Ishikawa (cell line): ENCODE measurements at regions not wholly inside any gene's neighbourhood (a gene's known extent, or its start where the extent isn't known, plus 50 kb on each side); places are given as distances from the start of the nearest gene placed in this dataset.

Source experiments
- CEBPB ChIP-seq: IDR thresholded peaks from 2 replicates; pipeline ENCODE4 v1.6.1; 2012
- CREB1 ChIP-seq: IDR thresholded peaks from 2 replicates; pipeline ENCODE4 v1.6.1; 2012; ENCODE audit warnings: low read depth
- EGR1 ChIP-seq: IDR thresholded peaks from 2 replicates; pipeline ENCODE4 v1.6.1; 2012
- EP300 ChIP-seq: IDR thresholded peaks from 2 replicates; pipeline ENCODE4 v1.6.1; 2012; ENCODE audit warnings: borderline replicate concordance
- FOXM1 ChIP-seq: IDR thresholded peaks from 2 replicates; pipeline ENCODE4 v1.6.1; 2012; ENCODE audit warnings: low read depth, borderline replicate concordance
- MAX ChIP-seq: IDR thresholded peaks from 2 replicates; pipeline ENCODE4 v1.6.1; 2012
- NFIC ChIP-seq: IDR thresholded peaks from 2 replicates; pipeline ENCODE4 v1.6.1; 2012
- RAD21 ChIP-seq: IDR thresholded peaks from 2 replicates; pipeline ENCODE4 v1.6.1; 2012; ENCODE audit warnings: low read depth
- TAF1 ChIP-seq: IDR thresholded peaks from 2 replicates; pipeline ENCODE4 v1.6.1; 2012; ENCODE audit warnings: low read depth, mild to moderate bottlenecking
- TCF12 ChIP-seq: IDR thresholded peaks from 2 replicates; pipeline ENCODE4 v1.6.1; 2012; ENCODE audit warnings: low read depth
- TEAD4 ChIP-seq: IDR thresholded peaks from 2 replicates; pipeline ENCODE4 v1.6.1; 2012
- YY1 ChIP-seq: IDR thresholded peaks from 2 replicates; pipeline ENCODE4 v1.6.1; 2012; ENCODE audit warnings: low read depth
- ZBTB7A ChIP-seq: IDR thresholded peaks from 2 replicates; pipeline ENCODE4 v1.6.1; 2012; ENCODE audit warnings: low read depth
- TF ChIP-seq, protein P1 (sequence below): IDR thresholded peaks from 2 replicates; pipeline ENCODE4 v1.6.1; 2012
- TF ChIP-seq, protein P2 (sequence below): IDR thresholded peaks from 2 replicates; pipeline ENCODE4 v1.6.1; 2012; ENCODE audit warnings: low read depth, mild to moderate bottlenecking

DNA sequence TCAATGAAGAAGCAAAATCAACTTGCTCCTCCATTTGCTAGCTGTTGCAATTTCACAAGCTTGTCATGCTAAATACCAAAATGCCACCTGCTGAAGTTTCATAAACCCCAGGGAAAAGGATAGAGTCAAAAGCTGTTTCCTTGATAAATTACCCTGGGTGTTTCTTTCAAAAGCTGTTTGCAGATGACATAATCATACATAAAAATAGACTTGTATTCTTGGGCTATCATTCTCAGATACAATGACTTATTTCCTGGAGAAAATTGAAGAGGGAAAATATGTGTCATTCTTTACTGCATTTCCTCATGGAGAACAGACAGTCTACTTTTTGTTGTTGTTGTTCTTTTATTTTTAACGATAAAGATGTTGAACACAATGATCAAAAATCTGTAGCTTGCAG is 119.2 kb downstream of the GALC start:
- TF ChIP-seq TEAD4: no peak
- no peak for TF ChIP-seq TAF1
- no peak for TF ChIP-seq TCF12
- TF ChIP-seq NFIC: no peak
- TF ChIP-seq, protein P1, sequence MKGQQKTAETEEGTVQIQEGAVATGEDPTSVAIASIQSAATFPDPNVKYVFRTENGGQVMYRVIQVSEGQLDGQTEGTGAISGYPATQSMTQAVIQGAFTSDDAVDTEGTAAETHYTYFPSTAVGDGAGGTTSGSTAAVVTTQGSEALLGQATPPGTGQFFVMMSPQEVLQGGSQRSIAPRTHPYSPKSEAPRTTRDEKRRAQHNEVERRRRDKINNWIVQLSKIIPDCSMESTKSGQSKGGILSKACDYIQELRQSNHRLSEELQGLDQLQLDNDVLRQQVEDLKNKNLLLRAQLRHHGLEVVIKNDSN: no peak
- no peak for TF ChIP-seq YY1
- no peak for TF ChIP-seq EP300
- TF ChIP-seq, protein P2, sequence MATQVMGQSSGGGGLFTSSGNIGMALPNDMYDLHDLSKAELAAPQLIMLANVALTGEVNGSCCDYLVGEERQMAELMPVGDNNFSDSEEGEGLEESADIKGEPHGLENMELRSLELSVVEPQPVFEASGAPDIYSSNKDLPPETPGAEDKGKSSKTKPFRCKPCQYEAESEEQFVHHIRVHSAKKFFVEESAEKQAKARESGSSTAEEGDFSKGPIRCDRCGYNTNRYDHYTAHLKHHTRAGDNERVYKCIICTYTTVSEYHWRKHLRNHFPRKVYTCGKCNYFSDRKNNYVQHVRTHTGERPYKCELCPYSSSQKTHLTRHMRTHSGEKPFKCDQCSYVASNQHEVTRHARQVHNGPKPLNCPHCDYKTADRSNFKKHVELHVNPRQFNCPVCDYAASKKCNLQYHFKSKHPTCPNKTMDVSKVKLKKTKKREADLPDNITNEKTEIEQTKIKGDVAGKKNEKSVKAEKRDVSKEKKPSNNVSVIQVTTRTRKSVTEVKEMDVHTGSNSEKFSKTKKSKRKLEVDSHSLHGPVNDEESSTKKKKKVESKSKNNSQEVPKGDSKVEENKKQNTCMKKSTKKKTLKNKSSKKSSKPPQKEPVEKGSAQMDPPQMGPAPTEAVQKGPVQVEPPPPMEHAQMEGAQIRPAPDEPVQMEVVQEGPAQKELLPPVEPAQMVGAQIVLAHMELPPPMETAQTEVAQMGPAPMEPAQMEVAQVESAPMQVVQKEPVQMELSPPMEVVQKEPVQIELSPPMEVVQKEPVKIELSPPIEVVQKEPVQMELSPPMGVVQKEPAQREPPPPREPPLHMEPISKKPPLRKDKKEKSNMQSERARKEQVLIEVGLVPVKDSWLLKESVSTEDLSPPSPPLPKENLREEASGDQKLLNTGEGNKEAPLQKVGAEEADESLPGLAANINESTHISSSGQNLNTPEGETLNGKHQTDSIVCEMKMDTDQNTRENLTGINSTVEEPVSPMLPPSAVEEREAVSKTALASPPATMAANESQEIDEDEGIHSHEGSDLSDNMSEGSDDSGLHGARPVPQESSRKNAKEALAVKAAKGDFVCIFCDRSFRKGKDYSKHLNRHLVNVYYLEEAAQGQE: no peak
- no peak for TF ChIP-seq FOXM1
- TF ChIP-seq CREB1: no peak
- no peak for TF ChIP-seq ZBTB7A
- TF ChIP-seq CEBPB: no peak
- no peak for TF ChIP-seq MAX

- TF ChIP-seq YY1 (no peak), TEAD4 (no peak), FOXM1 (no peak)
Measured at GRCh38 chr14:87869619-87870583, 123.1 kb downstream of the GALC start.

- TF ChIP-seq FOXM1: no peak
- no peak for TF ChIP-seq CEBPB
- no peak for TF ChIP-seq MAX
- no peak for TF ChIP-seq EGR1
- no peak for TF ChIP-seq ZBTB7A
- no peak for TF ChIP-seq NFIC
- TF ChIP-seq EP300: no peak
- no peak for TF ChIP-seq CREB1
- no peak for TF ChIP-seq RAD21
- TF ChIP-seq, protein P1: no peak
- no peak for TF ChIP-seq TEAD4
- TF ChIP-seq, protein P2: no peak
- TF ChIP-seq YY1: no peak
- TF ChIP-seq TAF1: no peak
- no peak for TF ChIP-seq TCF12
Measured at GRCh38 chr14:87868920-87869319, 124.1 kb downstream of the GALC start.

- TF ChIP-seq MAX (no peak), EGR1 (no peak), CEBPB (no peak), RAD21 (no peak), TAF1 (no peak)
- TF ChIP-seq, protein P1: no peak
- TF ChIP-seq, protein P2: no peak
Measured at GRCh38 chr14:87866116-87866515, 126.9 kb downstream of the GALC start.
